GM12874 (cell line): ENCODE measurements at regions not wholly inside any gene's neighbourhood (a gene's known extent, or its start where the extent isn't known, plus 50 kb on each side); places are given as distances from the start of the nearest gene placed in this dataset.

Source experiments
- TF ChIP-seq, protein P1 (sequence below): IDR thresholded peaks from 2 replicates; pipeline ENCODE4 v1.5.1; 2011; ENCODE audit warnings: low read depth, mild to moderate bottlenecking, control low read depth, low read length, moderate library complexity; ENCODE audit not compliant: insufficient read depth

DNA sequence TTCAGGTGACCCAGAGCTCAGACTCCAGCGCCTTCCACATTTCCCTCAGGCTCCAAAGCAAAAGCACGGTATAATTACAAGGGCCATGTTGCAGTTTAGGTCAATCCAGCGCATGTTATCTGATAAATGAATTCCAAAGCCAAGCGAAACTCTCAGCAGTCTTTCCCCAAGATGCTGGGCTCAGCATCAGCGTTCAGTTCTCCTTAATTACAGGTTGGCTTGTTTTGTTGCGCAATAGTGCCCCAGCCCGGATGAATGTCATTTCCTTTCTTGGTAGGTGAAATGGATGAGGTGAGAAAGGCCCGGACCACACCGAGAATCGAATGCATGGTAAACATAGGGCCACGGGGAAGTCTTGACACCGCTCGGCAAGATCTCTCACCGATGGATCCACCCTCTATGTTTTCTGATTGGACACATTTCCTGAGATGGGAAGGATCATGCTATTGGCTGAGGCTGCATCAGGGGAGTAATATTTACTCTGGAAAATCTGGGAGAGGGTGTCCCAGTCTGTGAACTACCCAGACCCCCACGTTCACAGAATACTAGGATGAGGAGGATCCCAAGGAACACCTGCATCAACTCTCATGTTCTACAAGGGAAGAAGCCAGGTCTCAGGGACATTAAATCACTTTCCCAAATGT, 221.2 kb upstream of the ANKRD55 start:
- TF ChIP-seq, protein P1, sequence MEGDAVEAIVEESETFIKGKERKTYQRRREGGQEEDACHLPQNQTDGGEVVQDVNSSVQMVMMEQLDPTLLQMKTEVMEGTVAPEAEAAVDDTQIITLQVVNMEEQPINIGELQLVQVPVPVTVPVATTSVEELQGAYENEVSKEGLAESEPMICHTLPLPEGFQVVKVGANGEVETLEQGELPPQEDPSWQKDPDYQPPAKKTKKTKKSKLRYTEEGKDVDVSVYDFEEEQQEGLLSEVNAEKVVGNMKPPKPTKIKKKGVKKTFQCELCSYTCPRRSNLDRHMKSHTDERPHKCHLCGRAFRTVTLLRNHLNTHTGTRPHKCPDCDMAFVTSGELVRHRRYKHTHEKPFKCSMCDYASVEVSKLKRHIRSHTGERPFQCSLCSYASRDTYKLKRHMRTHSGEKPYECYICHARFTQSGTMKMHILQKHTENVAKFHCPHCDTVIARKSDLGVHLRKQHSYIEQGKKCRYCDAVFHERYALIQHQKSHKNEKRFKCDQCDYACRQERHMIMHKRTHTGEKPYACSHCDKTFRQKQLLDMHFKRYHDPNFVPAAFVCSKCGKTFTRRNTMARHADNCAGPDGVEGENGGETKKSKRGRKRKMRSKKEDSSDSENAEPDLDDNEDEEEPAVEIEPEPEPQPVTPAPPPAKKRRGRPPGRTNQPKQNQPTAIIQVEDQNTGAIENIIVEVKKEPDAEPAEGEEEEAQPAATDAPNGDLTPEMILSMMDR, result no peak

DNA sequence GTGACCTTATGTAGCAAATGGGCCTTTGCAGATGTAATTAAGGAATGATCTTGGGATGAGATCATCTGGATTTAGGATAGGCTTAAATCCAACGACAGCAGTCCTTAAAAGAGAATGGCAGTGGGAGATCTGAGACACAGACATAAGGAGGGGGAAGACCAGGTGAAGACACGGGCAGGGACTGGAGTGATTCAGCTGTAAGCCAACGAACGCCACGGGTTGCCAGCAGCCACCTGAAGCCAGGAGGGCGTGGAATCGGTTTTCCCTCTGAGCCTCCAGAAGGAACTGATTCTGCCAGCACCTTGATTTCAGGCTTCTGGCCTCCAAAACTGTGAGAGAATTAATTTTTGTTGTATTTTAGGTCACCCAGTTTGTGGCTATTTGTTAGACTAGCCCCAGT, 218.6 kb upstream of the ANKRD55 start:
- TF ChIP-seq, protein P1, result no peak

DNA sequence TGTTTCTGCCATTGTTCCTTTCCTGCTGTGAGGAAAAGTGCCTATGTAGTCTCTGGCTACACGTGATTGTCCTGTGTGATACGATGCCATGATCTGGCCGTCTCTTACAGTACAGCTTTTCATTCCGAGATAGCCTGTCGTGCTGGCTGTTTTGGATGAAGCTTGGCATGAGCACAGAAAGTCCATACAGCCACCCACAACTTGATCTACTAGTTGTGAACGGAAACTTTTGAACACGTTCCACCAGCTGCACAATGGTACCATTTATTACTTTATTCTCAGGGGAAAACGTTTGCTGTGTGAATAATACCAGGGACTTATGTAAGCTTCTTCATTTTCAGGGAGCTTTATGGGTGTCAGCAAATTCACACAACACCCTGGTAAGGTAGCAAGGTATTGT, 217.6 kb upstream of the ANKRD55 start:
- TF ChIP-seq, protein P1, result no peak

DNA sequence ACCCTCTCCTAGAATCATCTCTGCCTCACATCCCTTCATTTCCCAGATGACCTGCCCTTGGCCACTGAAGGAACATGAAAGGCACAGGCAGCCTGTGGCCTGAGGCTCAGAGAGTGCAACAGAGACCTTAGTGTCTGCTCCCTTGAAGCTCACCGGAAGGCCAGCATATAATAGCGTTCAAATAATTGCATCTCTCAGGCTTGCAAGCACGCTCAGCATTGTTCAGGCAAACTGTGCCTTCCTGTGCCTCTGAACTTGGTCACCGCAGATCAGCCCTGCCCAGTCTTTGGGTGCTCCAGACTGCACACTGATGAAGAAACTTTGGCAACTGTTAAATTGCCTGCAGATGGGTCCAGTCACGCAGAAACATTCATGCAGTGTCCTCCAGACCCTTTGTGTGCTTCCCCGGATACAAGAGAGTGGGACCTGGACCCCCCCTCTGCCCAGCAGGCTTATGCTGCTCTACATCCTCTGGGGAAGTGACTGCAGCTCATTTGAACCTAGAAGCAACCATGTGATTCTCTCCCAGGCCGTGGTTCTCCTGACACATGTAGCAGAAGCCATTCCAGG, 216.0 kb upstream of the ANKRD55 start:
- TF ChIP-seq, protein P1, result no peak

DNA sequence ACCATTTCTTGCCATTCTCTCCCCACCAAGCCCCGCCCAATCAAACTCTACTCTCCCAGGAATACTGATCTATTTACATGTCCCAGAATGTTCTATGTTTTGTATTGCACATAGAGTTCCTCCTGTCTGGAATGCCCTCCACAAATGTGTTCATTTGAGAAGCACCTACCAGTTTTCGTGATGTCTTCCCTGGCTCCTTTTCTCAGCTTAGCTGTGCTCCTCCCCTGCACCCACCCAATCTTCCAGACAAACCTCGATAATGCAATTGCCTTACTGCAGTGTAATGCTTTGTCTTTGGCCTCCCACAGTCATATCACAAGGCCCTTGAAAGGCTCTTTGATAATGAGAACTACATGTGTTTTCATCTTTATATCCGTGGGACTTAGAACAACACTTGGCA, 214.5 kb upstream of the ANKRD55 start:
- TF ChIP-seq, protein P1, result no peak

DNA sequence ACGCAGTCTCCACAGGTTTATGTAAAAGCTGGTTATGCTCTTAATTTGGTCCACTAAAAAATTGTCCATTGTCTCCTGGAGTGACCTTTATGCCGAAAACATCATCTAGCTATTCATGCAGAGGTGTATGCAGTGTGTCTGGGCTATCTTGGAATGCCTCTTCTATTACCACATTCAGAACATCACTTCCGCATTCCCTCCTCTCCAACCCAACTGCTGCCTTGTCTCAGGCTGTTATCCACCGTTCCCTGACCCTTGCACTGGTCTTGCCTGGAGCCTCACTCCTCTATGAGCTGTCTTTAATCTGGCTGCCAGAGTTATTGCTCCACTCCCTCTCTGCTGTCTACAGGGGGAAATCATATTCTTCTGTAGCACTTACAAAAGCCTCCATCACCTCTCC, 214.1 kb upstream of the ANKRD55 start:
- TF ChIP-seq, protein P1, result no peak

DNA sequence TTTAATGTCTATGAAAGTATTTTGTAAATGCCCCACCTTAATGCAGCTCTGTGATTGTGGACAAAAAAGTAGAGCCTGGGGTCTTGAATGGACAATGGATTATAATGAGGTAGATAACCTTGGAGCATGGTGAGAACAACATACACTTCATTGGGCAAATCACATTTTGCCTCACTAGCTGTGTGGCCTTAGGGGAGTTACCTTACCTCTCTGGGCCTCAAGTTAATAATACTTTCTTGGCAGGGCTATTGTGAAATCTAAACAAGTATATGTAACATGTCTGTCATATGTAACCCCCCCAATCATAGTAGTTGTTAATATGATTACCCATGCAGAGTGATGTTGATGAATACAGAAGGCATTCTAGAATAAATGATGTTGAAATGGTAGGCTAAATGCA, 213.6 kb upstream of the ANKRD55 start:
- TF ChIP-seq, protein P1, result no peak
